Vagina (tissue), 2 donors: ENCODE measurements at regions not wholly inside any gene's neighbourhood (a gene's known extent, or its start where the extent isn't known, plus 50 kb on each side); places are given as distances from the start of the nearest gene placed in this dataset.

ENCODE experiments used
- DNase-seq, 2 donors: peaks; one replicate each; pipeline ENCODE4 v3.0.0-alpha.2; 2017; ENCODE audit errors: extremely low spot score in 2 of 2
- H3K27ac ChIP-seq: fragments of 200-600 bp; sonication (generic); one replicate; pipeline ENCODE4 v1.5.1; 2019
- H3K27me3 ChIP-seq: fragments of 200-600 bp; sonication (generic); one replicate; pipeline ENCODE4 v1.5.1; 2019
- H3K36me3 ChIP-seq, 2 donors: fragments of 200-600 bp; sonication (generic); one replicate each; pipeline ENCODE4 v1.5.1; 2017 to 2019
- H3K4me1 ChIP-seq: fragments of 200-600 bp; sonication (generic); one replicate; pipeline ENCODE4 v1.5.1; 2019
- H3K4me3 ChIP-seq, 2 donors: fragments of 200-600 bp; sonication (generic); 1 replicate in 1 of 2; 2 replicates in 1 of 2; pipeline ENCODE4 v1.5.1; 2016 to 2019
- H3K9me3 ChIP-seq: fragments of 200-600 bp; sonication (generic); one replicate; pipeline ENCODE4 v1.5.1; 2019
- POLR2A ChIP-seq, 2 donors: fragments of 450-650 bp; IDR thresholded peaks; one replicate each; pipeline ENCODE4 v1.6.1; 2017; ENCODE audit warnings: antibody characterized with exemption in 2 of 2, mild to moderate bottlenecking in 2 of 2, moderate library complexity in 2 of 2
- POLR2AphosphoS5 ChIP-seq, 2 donors: sonication (generic); formaldehyde crosslinking; IDR thresholded peaks; one replicate each; pipeline ENCODE4 v1.9.0; 2017; ENCODE audit warnings: antibody characterized with exemption in 2 of 2, mild to moderate bottlenecking in 2 of 2, low read depth in 1 of 2; ENCODE audit not compliant: insufficient read depth in 1 of 2
- intact Hi-C: fragments of 100-400 bp; cut with DNase I; formaldehyde crosslinking; loops from one replicate; pipeline ENCODE4 v1.15.1; 2023
- TF ChIP-seq, protein P1 (sequence below), 3 experiments: fragments of 450-650 bp in 2 of 3; fragments of 200-600 bp in 1 of 3; sonication (generic) in 1 of 3; IDR thresholded peaks; one replicate each; pipeline ENCODE4 v1.5.1; 2017 to 2019; ENCODE audit warnings: antibody characterized with exemption in 3 of 3, mild to moderate bottlenecking in 2 of 3, moderate library complexity in 2 of 3

- intact Hi-C loops: no loop called here
These were observed 125.1 kb upstream of the SGCD start for GRCh38 chr5:156201788-156202403.

GRCh38 chr5:156208271-156208670 lies 118.7 kb upstream of the SGCD start:
- Histone ChIP-seq H3K36me3 (no peaks in the 10 kb centered on the region), H3K27me3 (no peaks in the 10 kb centered on the region), H3K4me1 (no peaks in the 10 kb centered on the region), H3K9me3 (no peaks in the 10 kb centered on the region), H3K27ac (no peak overlapping the region), H3K4me3 (no peak overlapping the region)
- DNase-seq: no peak
- TF ChIP-seq, protein P1, sequence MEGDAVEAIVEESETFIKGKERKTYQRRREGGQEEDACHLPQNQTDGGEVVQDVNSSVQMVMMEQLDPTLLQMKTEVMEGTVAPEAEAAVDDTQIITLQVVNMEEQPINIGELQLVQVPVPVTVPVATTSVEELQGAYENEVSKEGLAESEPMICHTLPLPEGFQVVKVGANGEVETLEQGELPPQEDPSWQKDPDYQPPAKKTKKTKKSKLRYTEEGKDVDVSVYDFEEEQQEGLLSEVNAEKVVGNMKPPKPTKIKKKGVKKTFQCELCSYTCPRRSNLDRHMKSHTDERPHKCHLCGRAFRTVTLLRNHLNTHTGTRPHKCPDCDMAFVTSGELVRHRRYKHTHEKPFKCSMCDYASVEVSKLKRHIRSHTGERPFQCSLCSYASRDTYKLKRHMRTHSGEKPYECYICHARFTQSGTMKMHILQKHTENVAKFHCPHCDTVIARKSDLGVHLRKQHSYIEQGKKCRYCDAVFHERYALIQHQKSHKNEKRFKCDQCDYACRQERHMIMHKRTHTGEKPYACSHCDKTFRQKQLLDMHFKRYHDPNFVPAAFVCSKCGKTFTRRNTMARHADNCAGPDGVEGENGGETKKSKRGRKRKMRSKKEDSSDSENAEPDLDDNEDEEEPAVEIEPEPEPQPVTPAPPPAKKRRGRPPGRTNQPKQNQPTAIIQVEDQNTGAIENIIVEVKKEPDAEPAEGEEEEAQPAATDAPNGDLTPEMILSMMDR (IDR thresholded peaks at IDR 0.05): no peak
- TF ChIP-seq POLR2A (IDR thresholded peaks at IDR 0.05) (no peak), POLR2AphosphoS5 (IDR thresholded peaks at IDR 0.05; ENCODE audit: insufficient read depth in 1 of 2, low read depth in 1 of 2) (no peak)
- intact Hi-C loops: no loop called here

More at GRCh38 chr5:156201788-156202403, 125.1 kb upstream of the SGCD start:
- H3K36me3 ChIP-seq: no peaks in the 10 kb centered on the region
- H3K9me3 ChIP-seq: no peaks in the 10 kb centered on the region
- H3K4me3 ChIP-seq: no peak overlapping the region
- H3K27me3 ChIP-seq: no peaks in the 10 kb centered on the region
- TF ChIP-seq POLR2AphosphoS5 (IDR thresholded peaks at IDR 0.05; ENCODE audit: insufficient read depth in 1 of 2, low read depth in 1 of 2) (no peak), POLR2A (IDR thresholded peaks at IDR 0.05) (no peak)
- TF ChIP-seq, protein P1 (IDR thresholded peaks at IDR 0.05): no peak
- no peak overlapping the region for H3K27ac ChIP-seq
- no peak for DNase-seq
- no peaks in the 10 kb centered on the region for H3K4me1 ChIP-seq

GRCh38 chr5:156218367-156219158 lies 108.4 kb upstream of the SGCD start:
- Histone ChIP-seq H3K4me1 (no peaks in the 10 kb centered on the region), H3K27me3 (no peaks in the 10 kb centered on the region), H3K27ac (no peak overlapping the region), H3K4me3 (no peak overlapping the region), H3K36me3 (no peaks in the 10 kb centered on the region), H3K9me3 (no peaks in the 10 kb centered on the region)
- intact Hi-C loops: no loop called here
- no peak for TF ChIP-seq POLR2A (IDR thresholded peaks at IDR 0.05)
- no peak for TF ChIP-seq POLR2AphosphoS5 (IDR thresholded peaks at IDR 0.05; ENCODE audit: insufficient read depth in 1 of 2, low read depth in 1 of 2)
- TF ChIP-seq, protein P1 (IDR thresholded peaks at IDR 0.05): no peak
- no peak for DNase-seq

DNA sequence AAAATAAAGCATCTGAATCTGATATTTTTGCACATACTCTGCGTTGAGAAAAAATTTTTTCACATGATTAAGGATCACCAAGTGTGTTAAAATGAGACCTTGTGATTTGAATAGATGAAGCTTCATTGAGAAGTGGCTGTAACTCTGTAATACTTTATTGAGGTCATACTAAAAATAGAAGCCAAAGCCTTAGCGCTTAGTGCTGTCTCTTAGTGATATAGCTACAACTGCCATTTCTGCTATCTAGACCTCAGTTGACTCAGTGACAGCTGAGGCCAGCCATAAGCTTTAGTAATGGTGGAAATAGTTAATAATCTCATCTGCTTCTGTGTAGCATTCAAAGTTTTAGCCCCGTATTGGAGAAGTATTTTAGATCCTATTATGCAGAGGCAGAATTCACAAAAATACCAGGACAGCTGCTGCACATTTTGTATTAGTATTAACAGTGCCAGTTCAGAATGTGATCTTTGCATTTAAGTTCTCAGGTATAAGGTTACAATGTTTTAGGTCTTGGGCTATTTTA lies 107.4 kb upstream of the SGCD start:
- H3K36me3 ChIP-seq: no peaks in the 10 kb centered on the region
- H3K27me3 ChIP-seq: no peaks in the 10 kb centered on the region
- intact Hi-C loops: no loop called here
- TF ChIP-seq POLR2AphosphoS5 (IDR thresholded peaks at IDR 0.05; ENCODE audit: insufficient read depth in 1 of 2, low read depth in 1 of 2): no peak
- DNase-seq: no peak
- no peak overlapping the region for H3K4me3 ChIP-seq
- no peaks in the 10 kb centered on the region for H3K4me1 ChIP-seq
- H3K27ac ChIP-seq: no peak overlapping the region
- no peaks in the 10 kb centered on the region for H3K9me3 ChIP-seq

- TF ChIP-seq POLR2A (IDR thresholded peaks at IDR 0.05): no peak
- TF ChIP-seq, protein P1 (IDR thresholded peaks at IDR 0.05): no peak
- no peak for TF ChIP-seq POLR2AphosphoS5 (IDR thresholded peaks at IDR 0.05; ENCODE audit: insufficient read depth in 1 of 2, low read depth in 1 of 2)
- Histone ChIP-seq H3K36me3 (no peaks in the 10 kb centered on the region), H3K4me1 (no peaks in the 10 kb centered on the region), H3K27ac (no peak overlapping the region), H3K4me3 (no peak overlapping the region), H3K9me3 (no peaks in the 10 kb centered on the region), H3K27me3 (no peaks in the 10 kb centered on the region)
- intact Hi-C loops: no loop called here
- no peak for DNase-seq
These were observed 105.1 kb upstream of the SGCD start for GRCh38 chr5:156221816-156222215.
